SK-N-MC (cell line): ENCODE measurements at regions not wholly inside any gene's neighbourhood (a gene's known extent, or its start where the extent isn't known, plus 50 kb on each side); places are given as distances from the start of the nearest gene placed in this dataset.
"Not testable (repeated sequence)": the region's sequence is repeated elsewhere in the genome, so short reads cannot be mapped to it uniquely, and the experiment has no call there.

Experiments
- DNase-seq: peaks from one replicate; pipeline ENCODE4 v3.0.0-alpha.2; 2011; ENCODE audit warnings: low read depth, low spot score
- H3K27ac ChIP-seq: fragments of 200-600 bp; sonication (generic); 2 replicates; pipeline ENCODE4 v1.5.1; 2016; ENCODE audit warnings: mixed run types
- H3K36me3 ChIP-seq: fragments of 200-600 bp; sonication (generic); 2 replicates; pipeline ENCODE4 v1.6.1; 2017; ENCODE audit warnings: antibody characterized with exemption, low read length, mixed read lengths; ENCODE audit not compliant: insufficient read depth
- H3K4me3 ChIP-seq: fragments of 200-600 bp; sonication (generic); 2 replicates; pipeline ENCODE4 v1.5.1; 2016
- H3K9ac ChIP-seq: fragments of 200-600 bp; sonication (generic); 2 replicates; pipeline ENCODE4 v1.8.0; 2017; ENCODE audit warnings: mixed run types, mixed read lengths; ENCODE audit not compliant: insufficient read length
- H3K9me3 ChIP-seq: fragments of 200-600 bp; sonication (generic); 2 replicates; pipeline ENCODE4 v1.6.1; 2017; ENCODE audit warnings: low read depth, mild to moderate bottlenecking, antibody characterized with exemption, low read length, moderate library complexity, mixed read lengths
- EZH2 ChIP-seq: fragments of 200-600 bp; sonication (generic); IDR thresholded peaks from one replicate; pipeline ENCODE4 v1.6.1; 2017; ENCODE audit warnings: antibody characterized with exemption
- FOXP2 ChIP-seq: optimal IDR thresholded peaks from 2 replicates; pipeline ENCODE3; 2011; ENCODE audit warnings: mild to moderate bottlenecking, moderate library complexity; ENCODE audit not compliant: insufficient read depth; ENCODE audit errors: extremely low read length, control extremely low read depth
- POLR2AphosphoS5 ChIP-seq: IDR thresholded peaks from 2 replicates; pipeline ENCODE4 v1.6.1; 2012; ENCODE audit warnings: mild to moderate bottlenecking, low read depth, low read length, borderline replicate concordance

DNA sequence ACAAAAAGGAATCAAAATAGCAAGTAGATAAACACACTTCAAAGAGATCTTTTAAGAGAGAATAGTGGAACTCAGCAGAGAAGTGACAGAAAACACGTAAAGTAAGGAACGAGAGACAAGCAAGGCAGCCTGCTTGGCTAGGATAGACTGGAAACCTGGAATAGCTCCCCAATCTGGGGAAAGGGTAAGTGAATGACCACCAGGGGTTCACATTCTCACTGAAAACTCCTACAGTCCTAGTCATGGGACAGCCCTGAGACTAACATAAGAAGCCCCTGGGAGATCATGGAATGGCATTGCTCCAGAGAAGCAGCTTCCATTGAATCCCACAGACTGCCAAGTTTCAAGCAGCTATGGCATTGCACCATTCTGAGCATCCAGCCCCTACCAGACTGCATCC lies 363.6 kb upstream of the ARPP21 start:
- H3K9ac ChIP-seq, result no peak overlapping the region
- H3K27ac ChIP-seq, result no peak overlapping the region
- no peaks in the 10 kb centered on the region for H3K9me3 ChIP-seq
- DNase-seq, result no peak
- H3K36me3 ChIP-seq, result no peaks in the 10 kb centered on the region
- no peak overlapping the region for H3K4me3 ChIP-seq
- no peak for TF ChIP-seq POLR2AphosphoS5
- TF ChIP-seq EZH2, result no peak
- no peak for TF ChIP-seq FOXP2

DNA sequence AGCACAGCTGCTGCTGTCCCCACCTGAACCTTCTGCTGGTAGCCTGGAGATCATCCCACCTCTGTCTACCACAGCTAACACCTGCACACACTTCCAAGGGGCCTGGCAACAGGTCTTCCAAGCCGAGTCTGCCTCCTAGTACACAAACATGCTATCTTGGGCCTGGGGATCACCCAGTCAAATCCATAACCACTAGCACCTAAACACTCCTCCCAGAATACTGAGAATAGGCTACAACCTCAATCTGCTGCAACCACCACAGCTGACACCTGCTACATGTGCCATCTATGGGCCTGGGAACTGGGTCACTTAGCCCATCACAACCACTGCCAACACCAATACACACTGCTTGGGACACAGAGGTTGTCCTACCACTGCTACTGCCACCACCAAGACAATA lies 362.8 kb upstream of the ARPP21 start:
- TF ChIP-seq EZH2, result no peak
- no peak for TF ChIP-seq POLR2AphosphoS5
- TF ChIP-seq FOXP2, result no peak
- H3K36me3 ChIP-seq, result no peaks in the 10 kb centered on the region
- no peak overlapping the region for H3K4me3 ChIP-seq
- no peak for DNase-seq
- H3K27ac ChIP-seq, result no peak overlapping the region
- H3K9me3 ChIP-seq, result no peaks in the 10 kb centered on the region
- no peak overlapping the region for H3K9ac ChIP-seq

DNA sequence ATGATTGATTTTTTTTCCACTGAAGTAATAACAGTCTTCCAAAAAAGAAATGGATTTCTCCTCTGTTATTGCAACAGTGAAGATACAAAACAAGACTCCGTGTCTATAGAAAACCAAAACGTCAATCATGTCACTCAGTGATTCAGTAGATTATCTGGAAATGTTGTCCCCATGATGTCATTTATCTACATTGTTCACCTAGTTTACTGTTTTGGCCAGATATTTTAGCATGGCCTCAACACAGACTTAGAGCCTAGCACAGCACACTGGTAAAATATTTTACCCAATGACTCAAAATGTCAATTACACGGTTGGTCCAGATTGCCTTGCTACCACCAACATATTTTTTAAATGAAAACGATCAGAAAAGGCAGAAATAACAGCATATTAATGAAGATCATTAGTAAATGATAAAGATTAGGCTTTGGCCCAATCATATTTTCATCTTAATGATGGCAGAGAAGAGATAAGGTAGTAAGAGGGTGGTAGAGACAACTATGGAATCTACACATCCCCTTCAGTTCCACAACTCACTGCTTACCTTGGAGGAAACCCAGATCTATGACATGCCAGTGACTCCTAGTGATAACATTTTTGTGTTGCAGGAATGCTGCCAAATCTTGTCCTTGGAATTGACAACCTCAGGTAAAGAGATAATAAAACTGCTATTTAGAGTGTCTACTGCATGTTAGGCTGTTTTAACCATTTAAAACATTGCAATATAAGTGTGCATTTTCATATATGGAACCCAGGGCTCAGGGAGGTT lies 347.7 kb upstream of the ARPP21 start:
- Histone ChIP-seq H3K36me3 (no peaks in the 10 kb centered on the region), H3K9me3 (no peaks in the 10 kb centered on the region), H3K4me3 (no peak overlapping the region), H3K9ac (no peak overlapping the region), H3K27ac (no peak overlapping the region)
- no peak for DNase-seq
- TF ChIP-seq EZH2, result no peak
- TF ChIP-seq POLR2AphosphoS5, result no peak
- no peak for TF ChIP-seq FOXP2

DNA sequence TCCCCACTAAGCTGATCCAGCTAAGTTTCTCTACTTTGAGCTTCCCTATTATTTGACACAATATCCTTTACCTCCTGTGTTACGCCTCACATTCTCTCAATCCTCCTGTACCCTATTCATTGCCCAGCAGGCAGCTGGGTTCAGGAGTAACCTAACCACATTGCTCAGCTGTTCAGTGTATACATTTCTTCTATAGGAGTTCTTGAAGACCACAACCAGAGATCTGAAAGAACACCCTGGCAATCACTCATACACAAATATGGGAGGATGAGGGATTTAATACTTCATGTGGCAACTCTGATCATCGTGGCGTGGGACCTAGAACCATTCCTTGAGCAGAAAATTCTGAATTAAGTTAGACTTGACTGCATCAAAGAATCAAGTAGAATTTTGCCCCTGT lies 346.8 kb upstream of the ARPP21 start:
- H3K9ac ChIP-seq, result no peak overlapping the region
- no peak overlapping the region for H3K27ac ChIP-seq
- no peak overlapping the region for H3K4me3 ChIP-seq
- no peaks in the 10 kb centered on the region for H3K36me3 ChIP-seq
- no peak for DNase-seq
- TF ChIP-seq POLR2AphosphoS5, result no peak
- TF ChIP-seq EZH2, result no peak
- no peak for TF ChIP-seq FOXP2
- no peaks in the 10 kb centered on the region for H3K9me3 ChIP-seq

DNA sequence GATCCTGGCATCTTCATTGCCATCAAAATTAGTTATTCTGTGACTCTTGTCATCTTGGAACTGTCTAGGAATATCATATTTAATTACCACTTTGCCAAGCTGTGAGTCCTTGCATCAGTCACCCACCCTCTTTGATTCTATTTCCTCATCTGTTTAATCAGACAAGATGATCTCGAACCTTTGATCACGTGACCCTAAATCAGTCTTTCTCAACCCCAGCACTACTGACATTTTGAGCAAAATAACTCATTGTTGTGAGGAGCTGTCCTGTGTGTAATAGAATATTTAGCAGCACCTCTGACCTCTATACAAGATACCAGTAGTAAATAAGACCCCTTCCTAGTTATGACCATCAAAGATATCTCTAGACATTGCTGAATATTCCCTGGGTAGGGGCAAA lies 343.4 kb upstream of the ARPP21 start:
- H3K4me3 ChIP-seq, result no peak overlapping the region
- H3K9ac ChIP-seq, result no peak overlapping the region
- TF ChIP-seq EZH2 (no peak), FOXP2 (no peak), POLR2AphosphoS5 (no peak)
- no peaks in the 10 kb centered on the region for H3K36me3 ChIP-seq
- DNase-seq, result no peak
- no peak overlapping the region for H3K27ac ChIP-seq
- no peaks in the 10 kb centered on the region for H3K9me3 ChIP-seq

DNA sequence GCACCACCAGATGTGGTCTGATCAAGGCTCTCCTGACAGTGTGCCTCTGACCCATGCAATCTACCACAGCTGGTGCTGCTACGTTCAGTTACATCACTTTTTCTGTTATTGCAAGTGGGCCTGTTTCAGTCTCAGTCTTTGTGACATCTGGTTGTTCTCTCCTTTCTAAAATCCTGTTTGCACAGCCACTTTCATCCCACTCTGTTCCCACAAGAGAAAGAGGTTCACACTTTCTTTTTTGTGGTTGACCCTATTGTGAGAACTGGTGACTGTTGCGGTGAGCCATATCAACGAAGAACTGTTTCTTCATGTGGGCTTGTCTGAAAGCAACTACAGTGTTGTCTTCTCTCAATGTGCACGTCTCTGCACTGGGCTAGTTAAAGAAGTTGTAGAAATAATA lies 342.8 kb upstream of the ARPP21 start:
- Histone ChIP-seq H3K36me3 (no peaks in the 10 kb centered on the region), H3K9ac (no peak overlapping the region), H3K27ac (no peak overlapping the region), H3K4me3 (no peak overlapping the region), H3K9me3 (no peaks in the 10 kb centered on the region)
- DNase-seq, result no peak
- TF ChIP-seq FOXP2, result no peak
- no peak for TF ChIP-seq EZH2
- TF ChIP-seq POLR2AphosphoS5, result no peak

DNA sequence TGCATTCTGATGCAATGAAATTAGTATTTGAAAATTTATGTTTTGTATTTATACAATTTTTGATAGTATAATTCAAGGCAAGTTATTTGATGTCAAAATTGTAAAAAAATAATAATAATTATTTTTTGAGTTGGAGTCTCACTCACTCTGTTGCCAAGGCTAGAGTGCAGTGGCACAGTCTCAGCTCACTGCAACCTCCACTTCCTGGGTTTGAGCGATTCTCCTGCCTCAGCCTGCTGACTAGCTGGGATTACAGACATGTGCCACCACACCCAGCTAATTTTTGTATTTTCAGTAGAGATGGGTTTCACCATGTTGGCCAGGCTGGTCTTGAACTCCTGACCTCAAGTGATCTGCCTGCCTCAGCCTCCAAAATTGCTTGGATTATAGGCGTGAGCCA lies 342.4 kb upstream of the ARPP21 start:
- H3K9me3 ChIP-seq, H3K4me3 ChIP-seq, H3K36me3 ChIP-seq, DNase-seq, H3K9ac ChIP-seq, H3K27ac ChIP-seq: not testable (repeated sequence)

DNA sequence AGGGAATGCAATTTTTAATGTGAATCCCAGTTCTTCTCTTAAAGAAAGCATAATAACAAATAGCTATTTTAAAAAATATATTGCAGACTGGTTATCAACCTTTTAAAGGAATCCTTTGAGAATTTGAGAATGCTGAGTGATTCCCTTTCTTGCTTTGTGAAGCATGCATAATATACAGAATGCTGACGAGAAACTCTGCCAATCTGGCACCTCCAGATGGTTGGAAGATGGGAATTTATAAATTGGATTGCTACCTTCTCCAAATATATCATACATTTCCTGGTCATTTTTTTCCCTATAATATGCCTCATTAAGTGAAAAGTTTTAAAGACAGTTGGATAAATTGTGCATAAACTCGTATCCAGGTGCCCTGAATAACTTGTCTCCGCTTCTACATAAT lies 333.9 kb upstream of the ARPP21 start:
- no peak for DNase-seq
- no peak overlapping the region for H3K27ac ChIP-seq
- no peaks in the 10 kb centered on the region for H3K36me3 ChIP-seq
- no peak overlapping the region for H3K4me3 ChIP-seq
- no peak overlapping the region for H3K9ac ChIP-seq
- no peak for TF ChIP-seq EZH2
- TF ChIP-seq POLR2AphosphoS5, result no peak
- TF ChIP-seq FOXP2, result no peak
- no peaks in the 10 kb centered on the region for H3K9me3 ChIP-seq

DNA sequence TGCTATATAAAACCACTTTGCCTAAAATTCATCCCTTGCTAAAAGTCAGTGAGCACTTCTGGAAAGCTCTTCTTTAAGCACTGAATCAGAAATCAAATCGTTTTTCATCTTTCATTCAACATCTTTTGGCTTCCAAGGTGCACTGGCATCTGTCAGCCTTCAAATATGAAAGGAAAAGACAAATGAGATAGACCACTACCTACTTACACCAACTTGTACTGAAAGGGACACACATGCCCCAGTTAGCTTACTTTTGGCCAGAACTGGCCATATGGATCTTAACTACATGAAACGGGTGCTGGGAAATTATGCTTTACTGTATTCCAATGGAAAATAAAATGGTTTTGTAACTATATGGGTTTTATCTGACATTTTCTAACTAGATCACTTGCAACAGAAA lies 332.0 kb upstream of the ARPP21 start:
- Histone ChIP-seq H3K4me3 (no peak overlapping the region), H3K36me3 (no peaks in the 10 kb centered on the region), H3K27ac (no peak overlapping the region), H3K9ac (no peak overlapping the region), H3K9me3 (no peaks in the 10 kb centered on the region)
- no peak for DNase-seq
- TF ChIP-seq FOXP2, result no peak
- TF ChIP-seq EZH2, result no peak
- no peak for TF ChIP-seq POLR2AphosphoS5

DNA sequence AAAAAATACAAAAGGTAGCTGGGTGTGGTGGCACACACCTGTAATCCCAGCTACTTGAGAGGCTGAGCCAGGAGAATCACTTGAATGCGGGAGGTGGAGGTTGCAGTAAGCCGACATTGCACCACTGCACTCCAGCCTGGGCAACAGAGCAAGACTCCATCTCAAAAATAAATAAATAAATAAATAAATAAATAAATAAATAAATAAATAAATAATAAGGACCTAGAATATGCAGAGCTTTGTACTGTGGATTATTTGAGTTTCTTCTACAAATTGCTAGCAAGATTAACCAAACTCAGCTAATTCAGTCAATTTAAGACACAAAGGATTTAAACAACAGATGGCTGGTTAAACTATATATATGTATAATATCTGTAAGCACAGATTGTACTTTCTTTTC lies 322.5 kb upstream of the ARPP21 start:
- DNase-seq, H3K36me3 ChIP-seq, H3K27ac ChIP-seq, H3K9me3 ChIP-seq, H3K4me3 ChIP-seq, H3K9ac ChIP-seq: not testable (repeated sequence)
